OCI-LY7 (cell line): ENCODE measurements at regions not wholly inside any gene's neighbourhood (a gene's known extent, or its start where the extent isn't known, plus 50 kb on each side); places are given as distances from the start of the nearest gene placed in this dataset.

Experiments used
- BruUV-seq: library from RNA; stranded (reverse); fragments of 400-500 nt; replicated peaks from 2 replicates; lab custom pipeline; 2021; lab: Mats Ljungman, UMichigan
- CTCF ChIA-PET: fragments of 300-600 bp; sonication (Branson Sonifier 250); formaldehyde crosslinking; loops from one replicate; lab custom pipeline; 2022; ENCODE audit warnings: antibody characterized with exemption; ENCODE audit not compliant: unreplicated experiment; lab: Charles Lee
- POLR2A ChIA-PET: fragments of 300-600 bp; sonication (Branson Sonifier 250); formaldehyde crosslinking; loops from one replicate; lab custom pipeline; 2022; ENCODE audit warnings: antibody characterized with exemption; lab: Charles Lee
- DNase-seq: peaks from one replicate; pipeline ENCODE4 v3.0.0-alpha.2; 2015; ENCODE audit warnings: low spot score
- H2AFZ ChIP-seq: fragments of 200-600 bp; sonication (generic), shearing (Covaris generic); 2 replicates; pipeline ENCODE4 v1.6.1; 2014; ENCODE audit warnings: mild to moderate bottlenecking, antibody characterized with exemption, low read length, moderate library complexity
- H3K27ac ChIP-seq: fragments of 200-600 bp; sonication (generic); 2 replicates; pipeline ENCODE4 v1.5.1; 2014; ENCODE audit warnings: mixed run types, low read depth, mild to moderate bottlenecking, moderate library complexity, low read length, inconsistent platforms; ENCODE audit not compliant: poor library complexity, severe bottlenecking
- H3K36me3 ChIP-seq: fragments of 200-600 bp; sonication (generic); 2 replicates; pipeline ENCODE4 v1.6.1; 2014; ENCODE audit warnings: mild to moderate bottlenecking, antibody characterized with exemption, low read length, moderate library complexity, mixed read lengths; ENCODE audit not compliant: insufficient read depth
- H3K4me1 ChIP-seq: fragments of 200-600 bp; sonication (generic); 2 replicates; pipeline ENCODE4 v1.5.1; 2014; ENCODE audit warnings: mild to moderate bottlenecking, low read length; ENCODE audit not compliant: insufficient read depth, poor library complexity, severe bottlenecking
- H3K4me2 ChIP-seq: fragments of 200-600 bp; sonication (generic); 2 replicates; pipeline ENCODE4 v1.6.1; 2014; ENCODE audit warnings: mild to moderate bottlenecking, low read length
- H3K4me3 ChIP-seq: fragments of 200-600 bp; sonication (generic); 2 replicates; pipeline ENCODE4 v1.5.1; 2014; ENCODE audit warnings: mild to moderate bottlenecking, low read depth, low read length; ENCODE audit not compliant: poor library complexity, severe bottlenecking
- H3K79me2 ChIP-seq: fragments of 200-600 bp; sonication (generic); 2 replicates; pipeline ENCODE4 v1.6.1; 2016; ENCODE audit warnings: low read depth, mild to moderate bottlenecking, low read length, moderate library complexity, mixed read lengths; ENCODE audit not compliant: insufficient read depth
- H3K9me2 ChIP-seq: fragments of 200-600 bp; sonication (generic); 2 replicates; pipeline ENCODE4 v1.6.1; 2016; ENCODE audit warnings: mild to moderate bottlenecking, low read length, mixed read lengths; ENCODE audit not compliant: insufficient read depth
- H3K9me3 ChIP-seq: fragments of 200-600 bp; sonication (generic); 2 replicates; pipeline ENCODE4 v1.6.1; 2014; ENCODE audit warnings: mild to moderate bottlenecking, mixed run types, low read length, mixed read lengths
- H4K20me1 ChIP-seq: fragments of 200-600 bp; sonication (generic); 2 replicates; pipeline ENCODE4 v1.6.1; 2014; ENCODE audit warnings: mild to moderate bottlenecking, antibody characterized with exemption, low read length, moderate library complexity, mixed read lengths; ENCODE audit not compliant: insufficient read depth
- CTCF ChIP-seq: fragments of 200-600 bp; sonication (generic); conservative IDR thresholded peaks from 2 replicates; pipeline ENCODE4 v1.5.1; 2014; ENCODE audit warnings: mild to moderate bottlenecking, antibody characterized with exemption, low read length, moderate library complexity, mixed read lengths
- EZH2phosphoT487 ChIP-seq: fragments of 200-600 bp; sonication (generic); IDR thresholded peaks from 2 replicates; pipeline ENCODE4 v1.6.1; 2018; ENCODE audit warnings: low read depth, borderline replicate concordance, mild to moderate bottlenecking, mixed run types, antibody characterized with exemption, low read length, moderate library complexity, mixed read lengths
- intact Hi-C: fragments of 100-400 bp; cut with micrococcal nuclease; formaldehyde crosslinking; loops from one replicate; pipeline ENCODE4 v1.10.0; 2022; ENCODE audit not compliant: unreplicated experiment

DNA sequence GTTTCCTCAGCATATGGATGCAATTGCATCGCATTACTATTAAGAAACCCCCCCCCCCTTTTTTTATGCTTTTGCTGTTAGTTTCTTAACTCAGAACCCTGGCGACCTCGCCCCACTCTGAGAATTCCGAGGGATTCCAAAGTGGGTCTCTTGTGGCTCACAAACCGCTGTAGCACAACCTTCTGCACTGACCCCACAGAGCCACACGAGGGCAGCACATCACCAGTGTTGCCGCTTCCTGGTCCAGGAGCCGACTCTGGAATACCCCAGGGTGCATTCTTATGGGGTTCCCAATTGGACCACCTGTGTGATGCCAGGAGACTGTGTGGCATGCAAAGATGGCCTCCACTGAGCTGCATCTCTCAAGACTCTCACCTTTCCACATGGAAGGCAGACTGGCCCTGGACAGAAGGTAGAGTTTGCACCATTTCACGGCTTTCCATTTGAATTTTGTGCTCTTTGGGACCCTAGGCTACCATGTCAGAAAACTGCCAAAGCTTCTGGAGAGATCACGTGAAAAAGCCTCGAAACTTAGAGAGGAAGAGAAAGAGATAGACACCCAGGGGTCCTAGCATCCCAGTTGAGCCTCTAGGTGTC lies 432.7 kb upstream of the ASIC2 start:
- Histone ChIP-seq H3K4me2 (no peak overlapping the region), H3K27ac (no peak overlapping the region), H3K79me2 (no peaks in the 10 kb centered on the region), H2AFZ (no peak overlapping the region), H3K36me3 (no peaks in the 10 kb centered on the region), H3K9me2 (no peaks in the 10 kb centered on the region), H4K20me1 (no peaks in the 10 kb centered on the region), H3K4me3 (no peak overlapping the region), H3K4me1 (no peaks in the 10 kb centered on the region), H3K9me3 (no peaks in the 10 kb centered on the region)
- no TSS peak for BruUV-seq
- intact Hi-C loops = loop anchor here (2.0 kb wide), 1 partner anchor 25 kb away; no protein-coding TSS in a partner anchor
- TF ChIP-seq EZH2phosphoT487 (no peak), CTCF (peak; percentile 84)
- ChIA-PET CTCF (no interaction called here), POLR2A (no interaction called here)
- DNase-seq = peak; percentile 29

GRCh38 chr17:33730131-33730530 lies 437.0 kb upstream of the ASIC2 start:
- H3K4me2 ChIP-seq = no peak overlapping the region
- H3K4me3 ChIP-seq = no peak overlapping the region
- H4K20me1 ChIP-seq = no peaks in the 10 kb centered on the region
- no peaks in the 10 kb centered on the region for H3K79me2 ChIP-seq
- ChIA-PET POLR2A (no interaction called here), CTCF (no interaction called here)
- H3K9me3 ChIP-seq = no peaks in the 10 kb centered on the region
- no peak overlapping the region for H3K27ac ChIP-seq
- no TSS peak for BruUV-seq
- H3K9me2 ChIP-seq = no peaks in the 10 kb centered on the region
- no peak for DNase-seq
- H3K4me1 ChIP-seq = no peaks in the 10 kb centered on the region
- no peaks in the 10 kb centered on the region for H3K36me3 ChIP-seq
- intact Hi-C loops = no loop called here
- no peak overlapping the region for H2AFZ ChIP-seq
- TF ChIP-seq EZH2phosphoT487 (no peak), CTCF (no peak)

DNA sequence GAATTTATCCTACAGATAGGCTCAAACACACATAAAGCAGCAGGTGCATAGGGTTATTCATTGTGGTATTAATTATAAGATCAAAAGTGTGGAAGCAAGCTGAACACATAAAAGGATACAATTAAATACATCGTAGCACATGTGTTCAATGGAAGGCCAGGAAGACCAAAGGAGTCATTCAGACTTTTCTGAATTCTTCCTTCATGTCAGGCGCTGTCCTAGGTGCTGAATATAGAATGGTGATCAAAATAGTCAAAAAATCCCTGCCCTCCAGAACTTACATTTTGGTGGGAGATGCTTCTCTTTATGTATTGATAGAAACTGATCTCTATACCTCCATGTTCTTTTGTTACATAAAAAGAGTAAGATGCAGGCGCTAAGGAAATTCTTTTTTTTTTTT lies 439.0 kb upstream of the ASIC2 start:
- no peaks in the 10 kb centered on the region for H3K9me2 ChIP-seq
- H3K4me1 ChIP-seq = no peaks in the 10 kb centered on the region
- BruUV-seq = no TSS peak
- no peaks in the 10 kb centered on the region for H3K9me3 ChIP-seq
- POLR2A ChIA-PET = no interaction called here
- H3K36me3 ChIP-seq = no peaks in the 10 kb centered on the region
- no peak overlapping the region for H3K4me2 ChIP-seq
- no peaks in the 10 kb centered on the region for H4K20me1 ChIP-seq
- H3K4me3 ChIP-seq = no peak overlapping the region
- intact Hi-C loops = no loop called here
- no peak overlapping the region for H3K27ac ChIP-seq
- H3K79me2 ChIP-seq = no peaks in the 10 kb centered on the region
- TF ChIP-seq EZH2phosphoT487 (no peak), CTCF (no peak)
- DNase-seq = peak; percentile 15
- CTCF ChIA-PET = no interaction called here
- H2AFZ ChIP-seq = no peak overlapping the region
